Endothelial cell (in vitro differentiated cells): ENCODE measurements at regions not wholly inside any gene's neighbourhood (a gene's known extent, or its start where the extent isn't known, plus 50 kb on each side); places are given as distances from the start of the nearest gene placed in this dataset.

Experiments used
- DNase-seq: peaks from one replicate; pipeline ENCODE4 v3.0.0; 2021; ENCODE audit warnings: low spot score
- H3K27ac Mint-ChIP-seq: one replicate; pipeline ENCODE4 v1.8.0; 2021; ENCODE audit warnings: mixed read lengths, inconsistent platforms; ENCODE audit not compliant: unreplicated experiment
- H3K27me3 Mint-ChIP-seq: one replicate; pipeline ENCODE4 v1.8.0; 2021; ENCODE audit warnings: mild to moderate bottlenecking, moderate library complexity, mixed read lengths, inconsistent platforms; ENCODE audit not compliant: unreplicated experiment
- H3K36me3 Mint-ChIP-seq: one replicate; pipeline ENCODE4 v1.8.0; 2021; ENCODE audit warnings: mild to moderate bottlenecking, low read depth, mixed read lengths, inconsistent platforms; ENCODE audit not compliant: unreplicated experiment
- H3K4me1 Mint-ChIP-seq: one replicate; pipeline ENCODE4 v1.8.0; 2021; ENCODE audit warnings: mild to moderate bottlenecking, mixed read lengths, inconsistent platforms; ENCODE audit not compliant: unreplicated experiment
- H3K4me3 Mint-ChIP-seq: one replicate; pipeline ENCODE4 v1.8.0; 2021; ENCODE audit warnings: mild to moderate bottlenecking, mixed read lengths, inconsistent platforms; ENCODE audit not compliant: unreplicated experiment
- H3K9me3 Mint-ChIP-seq: one replicate; pipeline ENCODE4 v1.8.0; 2021; ENCODE audit warnings: mixed read lengths, inconsistent platforms; ENCODE audit not compliant: unreplicated experiment
- CTCF ChIP-seq: fragments of 200-600 bp; sonication (generic); IDR thresholded peaks from one replicate; pipeline ENCODE4 v1.5.0; 2021; ENCODE audit warnings: antibody characterized with exemption; ENCODE audit not compliant: unreplicated experiment

GRCh38 chr16:6200271-6200670, 1102.7 kb upstream of the EEF2KMT start:
- no peak overlapping the region for H3K4me3 Mint-ChIP-seq
- H3K9me3 Mint-ChIP-seq: no peaks in the 10 kb centered on the region
- no peak for DNase-seq
- H3K36me3 Mint-ChIP-seq: no peaks in the 10 kb centered on the region
- no peak overlapping the region for H3K27ac Mint-ChIP-seq
- H3K4me1 Mint-ChIP-seq: no peaks in the 10 kb centered on the region
- TF ChIP-seq CTCF: no peak
- no peaks in the 10 kb centered on the region for H3K27me3 Mint-ChIP-seq

- no peak for DNase-seq
- H3K4me3 Mint-ChIP-seq: no peak overlapping the region
- TF ChIP-seq CTCF: no peak
- H3K36me3 Mint-ChIP-seq: no peaks in the 10 kb centered on the region
- no peaks in the 10 kb centered on the region for H3K4me1 Mint-ChIP-seq
- no peaks in the 10 kb centered on the region for H3K9me3 Mint-ChIP-seq
- no peaks in the 10 kb centered on the region for H3K27me3 Mint-ChIP-seq
- H3K27ac Mint-ChIP-seq: no peak overlapping the region
Observed at GRCh38 chr16:6195966-6196365, 1098.4 kb upstream of the EEF2KMT start.

GRCh38 chr16:6193718-6194117, 1096.1 kb upstream of the EEF2KMT start:
- no peak overlapping the region for H3K27ac Mint-ChIP-seq
- H3K4me3 Mint-ChIP-seq: no peak overlapping the region
- no peaks in the 10 kb centered on the region for H3K9me3 Mint-ChIP-seq
- H3K4me1 Mint-ChIP-seq: no peaks in the 10 kb centered on the region
- H3K36me3 Mint-ChIP-seq: no peaks in the 10 kb centered on the region
- peak; percentile 79 for DNase-seq
- H3K27me3 Mint-ChIP-seq: no peaks in the 10 kb centered on the region
- TF ChIP-seq CTCF: no peak

- Mint-ChIP-seq H3K36me3 (no peaks in the 10 kb centered on the region), H3K9me3 (no peaks in the 10 kb centered on the region), H3K27me3 (no peaks in the 10 kb centered on the region), H3K4me1 (no peaks in the 10 kb centered on the region), H3K27ac (no peak overlapping the region), H3K4me3 (no peak overlapping the region)
- no peak for DNase-seq
- no peak for TF ChIP-seq CTCF
Observed at GRCh38 chr16:6192984-6193383, 1095.4 kb upstream of the EEF2KMT start.

- Mint-ChIP-seq H3K27me3 (no peaks in the 10 kb centered on the region), H3K4me1 (no peaks in the 10 kb centered on the region), H3K36me3 (no peaks in the 10 kb centered on the region), H3K9me3 (no peaks in the 10 kb centered on the region), H3K4me3 (no peak overlapping the region), H3K27ac (no peak overlapping the region)
- DNase-seq: no peak
- no peak for TF ChIP-seq CTCF
Observed at GRCh38 chr16:6192532-6192931, 1094.9 kb upstream of the EEF2KMT start.
